ENCODE measurements at regions not wholly inside any gene's neighbourhood (a gene's known extent, or its start where the extent isn't known, plus 50 kb on each side); places are given as distances from the start of the nearest gene placed in this dataset.

GRCh38 chr21:27816301-27816700, 849.4 kb upstream of the ADAMTS5 start:
- no peak overlapping the region for H3K4me3 ChIP-seq (ENCODE audit: low read depth, low read length)
- TF ChIP-seq, protein P1, sequence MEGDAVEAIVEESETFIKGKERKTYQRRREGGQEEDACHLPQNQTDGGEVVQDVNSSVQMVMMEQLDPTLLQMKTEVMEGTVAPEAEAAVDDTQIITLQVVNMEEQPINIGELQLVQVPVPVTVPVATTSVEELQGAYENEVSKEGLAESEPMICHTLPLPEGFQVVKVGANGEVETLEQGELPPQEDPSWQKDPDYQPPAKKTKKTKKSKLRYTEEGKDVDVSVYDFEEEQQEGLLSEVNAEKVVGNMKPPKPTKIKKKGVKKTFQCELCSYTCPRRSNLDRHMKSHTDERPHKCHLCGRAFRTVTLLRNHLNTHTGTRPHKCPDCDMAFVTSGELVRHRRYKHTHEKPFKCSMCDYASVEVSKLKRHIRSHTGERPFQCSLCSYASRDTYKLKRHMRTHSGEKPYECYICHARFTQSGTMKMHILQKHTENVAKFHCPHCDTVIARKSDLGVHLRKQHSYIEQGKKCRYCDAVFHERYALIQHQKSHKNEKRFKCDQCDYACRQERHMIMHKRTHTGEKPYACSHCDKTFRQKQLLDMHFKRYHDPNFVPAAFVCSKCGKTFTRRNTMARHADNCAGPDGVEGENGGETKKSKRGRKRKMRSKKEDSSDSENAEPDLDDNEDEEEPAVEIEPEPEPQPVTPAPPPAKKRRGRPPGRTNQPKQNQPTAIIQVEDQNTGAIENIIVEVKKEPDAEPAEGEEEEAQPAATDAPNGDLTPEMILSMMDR (conservative IDR thresholded peaks at IDR 0.05; ENCODE audit: low read depth, low read length), result no peak
- DNase-seq (ENCODE audit: low read depth), result no peak

GRCh38 chr21:27814226-27814625, 847.3 kb upstream of the ADAMTS5 start:
- TF ChIP-seq, protein P1 (conservative IDR thresholded peaks at IDR 0.05; ENCODE audit: low read depth, low read length), result no peak
- DNase-seq (ENCODE audit: low read depth), result no peak
- no peak overlapping the region for H3K4me3 ChIP-seq (ENCODE audit: low read depth, low read length)

- H3K4me3 ChIP-seq (ENCODE audit: low read depth, low read length), result no peak overlapping the region
- TF ChIP-seq, protein P1 (conservative IDR thresholded peaks at IDR 0.05; ENCODE audit: low read depth, low read length), result no peak
- no peak for DNase-seq (ENCODE audit: low read depth)
Measured at GRCh38 chr21:27813750-27814149, 846.9 kb upstream of the ADAMTS5 start.

- TF ChIP-seq, protein P1 (conservative IDR thresholded peaks at IDR 0.05; ENCODE audit: low read depth, low read length), result no peak
Measured at GRCh38 chr21:27813344-27813743, 846.5 kb upstream of the ADAMTS5 start.

GRCh38 chr21:27812279-27812678, 845.4 kb upstream of the ADAMTS5 start:
- TF ChIP-seq, protein P1 (conservative IDR thresholded peaks at IDR 0.05; ENCODE audit: low read depth, low read length), result no peak
- peak; percentile 58 for DNase-seq (ENCODE audit: low read depth)

More at GRCh38 chr21:27813344-27813743, 846.5 kb upstream of the ADAMTS5 start:
- no peak overlapping the region for H3K4me3 ChIP-seq (ENCODE audit: low read depth, low read length)
- no peak for DNase-seq (ENCODE audit: low read depth)

DNA sequence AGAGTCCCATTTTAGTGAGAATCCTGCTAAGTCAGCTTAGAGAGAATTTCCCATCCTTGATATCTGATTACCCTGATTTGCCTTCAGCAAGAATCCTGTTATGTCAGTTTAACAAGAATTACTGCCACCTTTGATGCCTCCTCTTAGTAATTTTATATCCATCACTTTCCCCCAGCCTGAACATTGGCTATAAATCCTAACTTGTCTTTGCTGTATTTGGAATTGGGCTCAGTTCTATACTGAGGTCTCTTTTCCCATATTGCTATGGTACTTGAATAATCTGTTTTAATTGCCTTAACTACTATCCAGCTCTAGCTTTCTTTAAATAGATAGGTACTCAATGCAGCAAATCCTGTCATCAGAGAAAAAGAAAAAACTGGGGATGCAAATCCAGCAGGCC, 842.0 kb upstream of the ADAMTS5 start:
- TF ChIP-seq, protein P1 (conservative IDR thresholded peaks at IDR 0.05; ENCODE audit: low read depth, low read length), result no peak
- no peak for DNase-seq (ENCODE audit: low read depth)
- no peak overlapping the region for H3K4me3 ChIP-seq (ENCODE audit: low read depth, low read length)

More at GRCh38 chr21:27812279-27812678, 845.4 kb upstream of the ADAMTS5 start:
- H3K4me3 ChIP-seq (ENCODE audit: low read depth, low read length), result no peak overlapping the region

- TF ChIP-seq, protein P1 (conservative IDR thresholded peaks at IDR 0.05; ENCODE audit: low read depth, low read length), result no peak
- H3K4me3 ChIP-seq (ENCODE audit: low read depth, low read length), result no peak overlapping the region
- DNase-seq (ENCODE audit: low read depth), result peak; percentile 24
Measured at GRCh38 chr21:27807596-27807995, 840.7 kb upstream of the ADAMTS5 start.

All from choroid plexus epithelial cell (primary cell).